GM12892 (cell line): ENCODE measurements at regions not wholly inside any gene's neighbourhood (a gene's known extent, or its start where the extent isn't known, plus 50 kb on each side); places are given as distances from the start of the nearest gene placed in this dataset.

Source experiments
- POLR2A ChIP-seq: IDR thresholded peaks from 2 replicates; pipeline ENCODE4 v1.6.1; 2011; ENCODE audit warnings: low read depth, low read length, control low read depth
- POLR2AphosphoS5 ChIP-seq: IDR thresholded peaks from 2 replicates; pipeline ENCODE4 v1.6.1; 2011; ENCODE audit warnings: low read depth, low read length, control low read depth
- TAF1 ChIP-seq: IDR thresholded peaks from 2 replicates; pipeline ENCODE4 v1.6.1; 2011; ENCODE audit warnings: low read depth, mild to moderate bottlenecking, control low read depth, low read length, borderline replicate concordance

DNA sequence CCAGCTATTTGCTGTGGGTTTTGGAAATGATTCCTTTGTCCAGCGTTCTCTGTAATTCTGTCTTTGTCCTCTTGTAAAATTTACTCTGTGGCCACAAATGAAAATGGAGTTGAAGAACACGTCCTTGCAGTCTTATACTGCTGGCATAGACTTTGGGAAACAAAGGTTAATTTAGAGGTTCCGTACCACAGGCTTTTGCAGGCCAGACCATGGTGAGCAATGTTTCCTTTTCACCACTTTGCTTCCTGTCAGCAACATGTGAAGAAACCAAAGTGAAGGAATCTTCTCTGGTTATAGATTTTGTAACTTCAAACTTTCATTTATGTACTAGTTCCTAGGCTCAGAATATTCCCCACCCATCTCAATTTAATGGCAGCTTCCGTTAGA lies 488.5 kb downstream of the MDFIC start:
- no peak for TF ChIP-seq POLR2A
- TF ChIP-seq POLR2AphosphoS5, result no peak
- no peak for TF ChIP-seq TAF1
